Fibroblast of peridontal ligament (primary cell): ENCODE measurements at regions not wholly inside any gene's neighbourhood (a gene's known extent, or its start where the extent isn't known, plus 50 kb on each side); places are given as distances from the start of the nearest gene placed in this dataset.

ENCODE experiments used
- DNase-seq: peaks from one replicate; pipeline ENCODE4 v3.0.0-alpha.2; 2010; ENCODE audit errors: extremely low read depth

- no peak for DNase-seq
These were observed 108.2 kb downstream of the NCOR2 start for GRCh38 chr12:124458992-124459851.

DNA sequence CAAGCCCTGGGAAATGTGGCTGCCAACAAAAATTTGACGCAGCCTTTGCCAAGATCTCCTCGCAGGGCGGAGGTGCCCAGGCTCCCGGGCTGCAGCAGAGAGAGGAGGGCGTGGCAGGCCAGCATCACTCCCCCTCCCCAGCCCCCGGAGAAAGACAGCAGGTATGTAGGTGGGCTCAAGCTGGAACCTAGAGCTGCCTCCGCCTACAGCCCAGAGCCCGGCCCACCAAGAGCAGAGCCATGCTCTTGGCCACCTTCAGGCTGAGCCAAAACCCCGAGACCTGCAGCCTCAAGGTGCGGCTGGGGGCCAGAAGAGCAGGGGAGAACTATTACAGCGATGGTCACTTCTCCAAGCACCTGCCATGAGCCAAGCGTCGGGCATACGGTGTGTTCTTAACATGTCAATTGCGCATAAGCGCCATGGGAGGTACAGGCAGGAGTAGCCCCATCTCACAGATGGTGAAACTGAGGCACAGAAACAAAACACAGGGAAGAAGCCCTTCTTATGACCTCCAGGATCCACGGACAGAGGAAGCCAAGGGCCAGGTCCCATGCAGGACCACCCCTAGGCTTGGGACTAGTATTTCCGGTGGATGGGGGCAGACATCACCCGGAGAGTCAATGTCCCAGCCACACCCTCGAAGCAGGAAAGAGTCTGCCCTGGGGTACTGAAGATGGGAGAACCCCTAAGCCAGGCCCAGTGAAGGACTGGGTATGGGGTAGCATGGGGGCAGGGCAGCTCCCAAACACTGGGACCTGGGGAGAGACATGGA lies 109.0 kb downstream of the NCOR2 start:
- DNase-seq: no peak

- DNase-seq: peak; percentile 74
These were observed 109.9 kb downstream of the NCOR2 start for GRCh38 chr12:124457287-124458219.

DNA sequence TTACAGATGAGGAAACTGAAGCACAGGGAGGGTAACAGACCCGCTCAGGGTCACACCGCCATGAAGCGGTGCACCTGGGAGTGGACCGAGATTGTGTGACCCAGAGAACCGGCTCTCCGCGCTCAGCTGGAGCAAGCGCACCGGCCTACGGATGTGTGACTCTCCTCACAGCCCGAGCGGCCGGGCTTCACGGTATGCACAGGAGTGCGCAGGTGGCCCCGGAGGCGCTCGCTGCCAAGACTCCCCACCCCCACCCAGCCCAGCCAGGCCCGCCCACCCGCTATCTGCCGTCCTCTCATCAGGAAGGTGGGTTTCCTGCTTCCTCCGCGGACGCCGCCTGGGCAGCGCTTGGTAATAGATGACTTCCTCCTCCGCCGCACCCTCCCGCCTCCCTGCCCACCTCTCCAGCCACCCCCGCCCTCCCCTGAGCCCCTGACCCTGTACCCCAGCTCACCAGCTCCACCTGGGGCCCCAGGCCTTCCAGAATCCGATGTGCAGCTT lies 110.7 kb downstream of the NCOR2 start:
- DNase-seq: no peak

DNA sequence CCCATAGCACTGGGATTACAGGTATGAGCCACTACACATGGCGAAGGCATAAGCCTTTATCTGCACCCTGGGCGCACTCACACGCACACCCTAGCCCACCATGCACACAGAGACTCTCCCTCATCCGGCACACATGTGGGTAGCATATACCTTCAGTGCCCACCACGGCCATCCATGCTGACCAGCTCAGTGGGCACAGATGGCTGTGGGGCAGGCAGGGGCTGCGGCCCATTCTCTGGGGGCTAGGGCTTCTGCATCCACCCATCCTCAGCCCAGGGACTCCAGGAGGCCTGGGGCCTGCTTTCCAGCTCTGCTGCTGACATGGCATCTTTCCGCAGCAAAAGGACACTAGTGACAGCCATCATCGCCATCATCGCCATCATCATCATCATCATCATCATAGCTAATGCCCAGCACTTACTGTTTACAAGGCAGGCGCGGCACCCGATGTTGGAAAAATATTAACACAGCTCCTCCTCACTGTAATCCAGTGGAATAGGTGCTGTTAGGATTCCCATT lies 111.2 kb downstream of the NCOR2 start:
- DNase-seq: no peak

GRCh38 chr12:124455336-124455735 lies 112.1 kb downstream of the NCOR2 start:
- no peak for DNase-seq

GRCh38 chr12:124454735-124455134 lies 112.7 kb downstream of the NCOR2 start:
- peak; percentile 36 for DNase-seq

- no peak for DNase-seq
These were observed 113.1 kb downstream of the NCOR2 start for GRCh38 chr12:124454352-124454725.

DNA sequence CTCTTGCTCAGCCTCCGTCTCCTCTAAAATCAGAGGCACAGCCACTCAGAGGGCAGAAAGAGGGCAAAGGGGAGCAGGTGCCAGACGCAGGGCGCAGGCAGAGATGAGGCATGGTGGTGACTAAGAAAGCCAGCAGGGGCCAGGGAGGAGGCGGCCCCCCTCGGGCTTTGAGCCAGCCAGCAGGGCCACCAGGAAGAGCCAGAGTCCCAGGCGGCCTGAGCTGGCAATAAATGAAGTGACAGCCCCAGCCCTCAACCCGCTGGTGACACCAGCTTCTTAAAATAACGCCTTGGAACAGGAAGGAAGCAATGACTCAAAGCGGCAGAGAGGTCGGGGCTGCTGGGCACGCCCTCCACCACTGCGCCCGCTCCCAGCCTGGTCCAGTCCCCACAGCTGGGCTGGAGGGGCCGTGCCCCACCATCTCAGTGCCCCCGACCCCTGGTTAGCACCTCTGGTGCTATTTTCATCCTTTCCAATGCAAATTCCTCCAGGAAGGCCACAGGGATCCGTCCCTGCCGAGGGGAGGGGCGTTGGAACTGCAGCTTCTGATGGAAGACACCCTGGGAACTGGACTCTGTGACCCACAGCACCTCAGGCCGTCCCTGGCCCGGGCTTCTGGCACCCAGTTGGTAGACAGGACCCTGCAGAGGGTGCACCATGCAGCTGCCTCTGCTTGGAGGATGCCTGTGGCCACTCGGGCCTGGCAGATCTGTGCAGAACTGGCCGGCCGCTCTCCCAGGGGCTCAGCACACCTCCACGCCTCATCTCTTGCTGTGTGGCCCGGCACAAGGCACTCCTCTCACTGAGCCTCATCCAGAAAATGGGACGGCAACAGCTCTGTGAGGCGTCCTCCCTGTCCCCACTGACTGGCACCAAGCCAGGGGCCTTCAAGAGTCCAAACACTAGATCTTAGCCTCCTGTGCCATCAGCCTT lies 113.7 kb downstream of the NCOR2 start:
- DNase-seq: peak; percentile 23

GRCh38 chr12:124452576-124453331 lies 114.7 kb downstream of the NCOR2 start:
- DNase-seq: no peak

- DNase-seq: no peak
These were observed 115.7 kb downstream of the NCOR2 start for GRCh38 chr12:124451637-124452243.

DNA sequence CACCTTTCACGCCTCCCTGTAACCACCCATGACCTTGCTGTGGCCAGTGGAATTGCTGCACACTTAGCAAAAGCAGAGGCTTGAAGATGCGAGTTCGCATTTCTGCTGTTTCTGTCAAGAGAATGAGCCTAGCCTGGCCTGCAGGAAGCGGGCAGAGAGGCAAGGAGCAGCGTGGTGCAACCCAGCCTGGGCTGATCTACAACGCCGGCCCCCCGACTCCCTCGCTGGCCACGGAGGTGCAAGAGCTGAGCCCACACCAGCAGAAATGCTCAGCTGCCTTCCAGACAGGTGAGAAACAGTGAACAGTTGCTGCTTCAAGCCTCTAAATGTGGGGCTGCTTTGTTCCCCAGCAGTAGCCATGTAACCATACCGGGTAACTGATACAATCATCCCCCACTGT lies 116.4 kb downstream of the NCOR2 start:
- no peak for DNase-seq

- no peak for DNase-seq
These were observed 117.0 kb downstream of the NCOR2 start for GRCh38 chr12:124450376-124450750.

- DNase-seq: no peak
These were observed 117.6 kb downstream of the NCOR2 start for GRCh38 chr12:124449623-124450375.

- no peak for DNase-seq
These were observed 118.3 kb downstream of the NCOR2 start for GRCh38 chr12:124448955-124449622.

GRCh38 chr12:124448241-124448954 lies 119.0 kb downstream of the NCOR2 start:
- no peak for DNase-seq

- DNase-seq: no peak
These were observed 121.0 kb downstream of the NCOR2 start for GRCh38 chr12:124446364-124446763.
